GM21717 (cell line): ENCODE measurements at regions not wholly inside any gene's neighbourhood (a gene's known extent, or its start where the extent isn't known, plus 50 kb on each side); places are given as distances from the start of the nearest gene placed in this dataset.
"Not testable (repeated sequence)": the region's sequence is repeated elsewhere in the genome, so short reads cannot be mapped to it uniquely, and the experiment has no call there.

Experiments
- ATAC-seq: cut with Tn5 transposase; IDR thresholded peaks from one replicate; pipeline ENCODE4 v1.9.1; 2021; ENCODE audit warnings: mild to moderate bottlenecking, moderate library complexity; ENCODE audit not compliant: unreplicated experiment

DNA sequence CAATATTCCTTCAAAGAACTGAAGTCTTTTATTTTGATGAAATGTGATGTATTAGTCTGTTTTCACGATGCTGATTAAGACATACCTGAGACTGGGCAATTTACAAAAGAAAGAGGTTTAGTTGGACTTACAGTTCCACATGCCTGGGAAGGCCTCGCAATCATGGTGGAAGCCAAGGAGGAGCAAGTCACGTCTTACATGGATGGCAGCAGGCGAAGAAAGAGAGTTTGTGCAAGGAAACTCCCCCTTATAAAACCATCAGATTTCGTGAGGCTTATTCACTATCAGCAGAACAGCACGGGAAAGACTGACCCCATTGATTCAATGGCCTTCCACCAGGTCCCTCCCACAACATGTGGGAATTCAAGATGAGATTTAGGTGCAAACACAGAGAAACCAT, 750.3 kb upstream of the KCND2 start:
- ATAC-seq = no peak

DNA sequence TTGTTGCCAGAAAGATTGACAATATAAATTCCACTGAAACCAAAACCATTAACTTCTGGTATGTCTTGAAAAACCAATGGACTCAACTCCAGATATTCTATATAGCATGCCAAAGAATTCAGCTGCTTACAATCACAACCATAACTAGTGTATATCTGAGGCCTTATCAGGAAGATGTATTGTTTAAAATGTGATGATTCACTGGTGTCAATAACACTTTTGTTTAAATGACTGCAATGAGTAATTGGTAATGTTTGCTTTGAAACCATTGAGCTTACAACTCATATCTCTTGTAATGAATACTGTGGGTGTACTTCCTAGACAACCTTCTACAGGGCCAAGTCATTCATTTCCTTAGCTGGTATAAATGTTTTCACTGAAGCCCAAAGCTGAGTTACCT, 727.9 kb upstream of the KCND2 start:
- ATAC-seq = no peak

- no peak for ATAC-seq
Measured at GRCh38 chr7:119555788-119556187, 717.2 kb upstream of the KCND2 start.

DNA sequence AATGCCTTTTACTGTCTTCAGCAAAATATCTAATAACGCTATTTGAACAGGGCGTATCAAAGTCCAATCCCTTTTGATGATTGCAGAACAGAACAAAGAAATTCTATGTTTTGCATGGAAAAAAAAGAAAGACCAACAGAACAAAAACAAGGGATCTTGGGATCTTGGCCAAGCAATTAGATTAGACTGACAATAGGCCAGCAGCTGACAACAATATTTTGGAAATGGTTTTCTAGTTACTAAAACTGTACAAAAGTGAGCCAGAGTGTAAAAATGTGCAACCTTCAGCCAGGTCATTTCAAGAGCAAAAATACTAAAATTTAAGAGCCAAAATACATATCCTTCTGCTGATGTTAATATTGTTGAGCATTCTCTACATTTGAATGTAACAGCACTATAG, 716.5 kb upstream of the KCND2 start:
- ATAC-seq = no peak

GRCh38 chr7:119561751-119562150, 711.2 kb upstream of the KCND2 start:
- no peak for ATAC-seq

DNA sequence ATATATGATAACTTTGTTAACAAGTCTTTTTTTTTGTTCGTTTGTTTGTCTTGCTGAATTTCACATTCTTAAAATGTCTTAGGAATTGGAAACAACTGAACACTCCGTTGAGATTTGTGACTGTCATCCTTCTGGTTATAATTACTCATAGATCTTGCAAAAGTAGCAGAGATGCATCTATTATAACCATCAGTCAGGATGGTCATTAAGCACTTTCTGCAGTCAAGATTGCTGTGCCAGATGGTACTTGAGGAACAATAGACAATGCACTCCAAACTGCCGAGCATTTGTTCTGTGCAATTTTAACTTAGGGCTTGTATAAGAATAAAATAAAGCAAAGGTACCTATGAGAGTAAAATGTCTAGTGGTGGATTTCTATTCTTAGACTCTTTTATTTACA, 710.1 kb upstream of the KCND2 start:
- no peak for ATAC-seq

- ATAC-seq = no peak
Measured at GRCh38 chr7:119571666-119572065, 701.3 kb upstream of the KCND2 start.

GRCh38 chr7:119572132-119572531, 700.8 kb upstream of the KCND2 start:
- ATAC-seq = no peak

GRCh38 chr7:119572541-119572940, 700.4 kb upstream of the KCND2 start:
- no peak for ATAC-seq

DNA sequence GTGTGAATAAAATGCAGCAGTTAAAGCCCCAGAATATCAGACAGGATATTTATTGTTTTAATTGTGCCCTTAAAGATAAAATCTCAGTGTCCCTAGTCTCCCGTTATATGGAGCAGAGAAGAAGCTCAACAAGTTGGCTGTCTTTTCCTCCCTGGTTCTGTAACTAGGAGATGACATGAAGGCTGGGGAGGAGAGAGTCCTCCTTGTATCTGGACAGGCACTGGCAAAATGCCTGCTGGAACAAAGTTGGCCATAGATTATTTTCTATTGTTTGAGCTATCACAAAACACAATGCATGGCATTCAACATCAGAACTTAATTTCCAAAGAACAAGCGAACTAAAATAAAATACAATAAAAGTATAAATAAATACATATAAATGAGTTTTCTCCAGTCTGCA, 694.9 kb upstream of the KCND2 start:
- ATAC-seq = no peak

DNA sequence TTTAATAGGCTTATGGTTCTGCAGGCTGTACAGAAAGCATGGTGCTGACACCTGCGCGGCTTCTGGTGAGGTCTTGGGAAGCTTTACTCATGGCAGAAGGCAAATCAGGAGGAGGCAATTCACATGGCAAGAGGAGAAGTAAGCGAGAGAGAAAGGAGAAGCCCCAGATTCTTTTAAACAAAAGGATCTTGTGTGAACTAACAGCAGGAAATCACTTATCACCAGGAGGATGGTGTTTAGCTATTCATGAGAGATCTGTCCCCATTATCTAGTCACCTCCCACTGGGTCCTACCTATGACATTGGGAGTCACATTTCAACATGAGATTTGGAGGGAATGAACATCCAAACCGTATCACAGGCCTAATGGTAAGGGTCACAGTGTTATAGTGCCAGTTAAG, 678.0 kb upstream of the KCND2 start:
- no peak for ATAC-seq

DNA sequence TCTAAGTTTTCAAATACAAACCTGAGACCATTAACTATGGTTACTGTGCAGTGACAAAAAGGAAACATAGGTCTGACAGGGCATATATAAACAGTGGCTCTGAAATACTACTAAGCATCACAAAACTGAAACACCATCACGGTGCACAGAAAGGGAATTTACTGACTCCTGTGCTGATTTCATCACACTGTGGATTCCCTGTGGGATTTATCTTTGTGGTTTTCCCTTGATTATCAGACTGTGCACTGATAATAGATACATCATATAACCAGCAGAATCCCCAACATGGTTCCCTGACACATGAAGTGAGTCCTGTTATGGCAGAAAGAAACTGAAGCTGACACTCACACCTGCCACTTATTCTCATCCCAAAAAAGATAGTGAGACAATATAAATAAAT, 676.3 kb upstream of the KCND2 start:
- ATAC-seq = no peak

DNA sequence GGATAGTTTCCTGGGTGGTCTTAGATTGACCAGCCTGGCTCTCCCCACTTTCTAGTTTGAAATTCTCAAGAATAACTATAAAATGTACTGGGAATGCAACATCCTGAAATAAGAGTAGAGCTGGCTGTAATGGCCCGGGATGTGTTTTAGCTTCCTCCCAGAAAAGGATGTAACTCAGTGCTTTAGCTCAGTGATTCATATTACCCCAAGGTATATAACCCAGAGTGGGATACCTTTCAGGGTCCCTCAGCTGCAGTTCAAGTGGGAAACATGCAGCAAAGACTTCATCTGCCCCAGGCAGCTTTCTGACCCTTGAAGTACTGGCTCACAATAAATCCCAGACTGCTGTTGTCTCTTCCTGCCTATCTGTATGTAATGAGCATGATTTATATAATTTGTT, 666.7 kb upstream of the KCND2 start:
- no peak for ATAC-seq

- no peak for ATAC-seq
Measured at GRCh38 chr7:119620769-119621168, 652.2 kb upstream of the KCND2 start.

DNA sequence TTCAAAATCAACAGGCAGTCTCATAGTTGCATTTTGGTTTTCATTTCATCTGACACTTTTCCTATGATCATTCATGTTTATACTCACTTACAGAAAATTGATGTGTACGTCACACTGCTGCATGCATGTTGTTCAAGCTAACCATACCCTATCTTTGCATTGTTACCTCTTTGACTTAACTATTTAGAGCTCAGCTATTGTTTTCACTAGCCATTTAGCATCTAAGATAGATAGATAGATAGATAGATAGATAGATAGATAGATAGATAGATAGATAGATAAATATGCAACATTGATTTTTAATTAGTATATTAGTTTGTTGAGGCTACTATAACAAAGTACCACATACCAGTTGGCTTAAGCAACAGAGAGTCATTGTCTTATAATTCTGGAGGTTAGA, 649.5 kb upstream of the KCND2 start:
- no peak for ATAC-seq

- ATAC-seq = no peak
Measured at GRCh38 chr7:119630406-119630969, 642.5 kb upstream of the KCND2 start.

DNA sequence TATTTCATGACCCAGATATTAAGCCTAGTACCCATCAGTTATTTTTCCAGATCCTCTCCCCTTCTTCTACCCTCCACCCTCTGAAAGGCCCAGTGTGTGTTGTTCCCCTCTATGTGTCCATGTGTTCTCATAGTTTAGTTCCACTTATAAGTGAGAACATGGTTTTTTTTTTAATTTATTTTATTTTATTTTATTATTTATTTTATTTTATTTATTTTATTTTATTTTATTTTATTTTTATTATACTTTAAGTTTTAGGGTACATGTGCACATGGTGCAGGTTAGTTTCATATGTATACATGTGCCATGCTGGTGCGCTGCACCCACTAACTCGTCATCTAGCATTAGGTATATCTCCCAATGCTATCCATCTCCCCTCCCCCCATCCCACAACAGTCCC, 639.2 kb upstream of the KCND2 start:
- not testable (repeated sequence) for ATAC-seq

DNA sequence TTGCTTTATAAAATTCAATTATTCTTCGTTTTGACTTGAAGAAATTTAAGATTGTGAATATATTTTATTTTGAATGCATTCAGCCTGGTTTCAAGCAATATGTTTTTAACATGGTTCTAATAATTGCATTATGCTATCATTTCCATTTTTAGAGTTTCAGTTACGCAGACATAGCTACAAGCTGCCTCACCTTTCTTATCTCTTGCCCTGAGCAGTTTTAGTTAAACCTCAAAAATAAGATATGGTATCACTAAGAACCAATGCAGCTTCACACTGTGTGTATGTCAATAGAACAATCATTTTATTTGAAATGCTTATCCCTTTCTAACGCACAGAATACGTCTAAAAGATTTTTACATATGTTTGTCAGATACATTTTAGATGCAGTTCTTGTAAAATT, 632.6 kb upstream of the KCND2 start:
- ATAC-seq = no peak

- no peak for ATAC-seq
Measured at GRCh38 chr7:119640861-119641260, 632.1 kb upstream of the KCND2 start.

DNA sequence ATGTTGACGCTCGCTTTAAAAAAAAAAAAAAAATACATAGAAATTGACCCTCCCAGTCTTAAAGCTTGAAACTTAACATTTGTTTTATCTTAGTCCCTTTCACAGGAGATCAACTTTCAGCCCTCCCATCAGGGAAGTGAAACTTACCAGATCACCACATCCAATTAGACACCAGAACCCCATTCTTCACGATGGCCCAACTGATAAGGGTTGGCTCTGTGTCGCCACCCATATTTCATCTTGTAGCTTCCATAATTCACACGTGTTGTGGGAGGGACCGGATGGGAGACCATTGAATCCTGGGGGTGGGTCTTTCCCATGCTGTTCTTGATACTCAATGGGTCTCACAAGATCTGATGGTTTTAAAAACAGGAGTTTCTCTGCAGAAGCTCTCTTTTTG, 629.4 kb upstream of the KCND2 start:
- no peak for ATAC-seq

- no peak for ATAC-seq
Measured at GRCh38 chr7:119647286-119647685, 625.7 kb upstream of the KCND2 start.

GRCh38 chr7:119648752-119649151, 624.2 kb upstream of the KCND2 start:
- not testable (repeated sequence) for ATAC-seq

DNA sequence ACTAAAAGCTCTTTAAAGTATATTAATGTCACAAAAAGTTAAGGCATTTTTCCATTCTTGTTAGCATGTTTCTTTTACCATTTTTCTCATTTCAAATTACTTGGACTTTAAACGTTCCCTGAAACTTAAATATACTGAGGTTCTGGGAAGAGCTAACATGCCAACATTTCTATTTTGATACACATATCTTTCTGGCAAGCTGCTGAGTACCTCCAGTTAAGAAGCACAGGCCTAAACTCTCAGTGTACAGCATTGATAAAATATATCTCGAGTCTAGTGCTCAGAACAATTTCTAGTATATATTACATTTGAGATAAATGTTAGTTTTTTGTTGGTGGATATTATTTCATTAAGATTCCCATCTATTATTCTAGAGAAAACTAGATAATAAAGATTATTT, 612.9 kb upstream of the KCND2 start:
- ATAC-seq = no peak

GRCh38 chr7:119664601-119665000, 608.4 kb upstream of the KCND2 start:
- no peak for ATAC-seq
